WTC11 (cell line): ENCODE measurements at regions not wholly inside any gene's neighbourhood (a gene's known extent, or its start where the extent isn't known, plus 50 kb on each side); places are given as distances from the start of the nearest gene placed in this dataset.
A peak's percentile ranks its signal among the peaks of the same experiment; 100 is the strongest.

Experiments
- ATAC-seq: fragments of 200-7000 bp; cut with Tn5 transposase; 2 replicates; pipeline ENCODE4 v1.10.0; 2021; ENCODE audit warnings: mild to moderate bottlenecking, moderate library complexity
- CTCF ChIA-PET: fragments of 300-600 bp; sonication (Branson Sonifier 250); formaldehyde crosslinking; loops from one replicate; lab custom pipeline; 2021; ENCODE audit warnings: antibody characterized with exemption; lab: Charles Lee
- POLR2A ChIA-PET: fragments of 350-600 bp; sonication (Branson Sonifier 250); formaldehyde crosslinking; loops from one replicate; lab custom pipeline; 2021; ENCODE audit warnings: antibody characterized with exemption; lab: Charles Lee
- DNase-seq: peaks from one replicate; pipeline ENCODE4 v3.0.0; 2021; ENCODE audit warnings: low spot score
- H3K27ac Mint-ChIP-seq: 2 replicates; pipeline ENCODE4 v1.8.0; 2021; ENCODE audit warnings: mixed read lengths
- H3K27me3 Mint-ChIP-seq: 2 replicates; pipeline ENCODE4 v1.8.0; 2021; ENCODE audit warnings: low read depth, mild to moderate bottlenecking, moderate library complexity, mixed read lengths
- H3K36me3 Mint-ChIP-seq: 2 replicates; pipeline ENCODE4 v1.8.0; 2021; ENCODE audit warnings: mixed read lengths
- H3K4me1 Mint-ChIP-seq: 2 replicates; pipeline ENCODE4 v1.8.0; 2022; ENCODE audit warnings: mixed read lengths
- H3K4me3 Mint-ChIP-seq: 2 replicates; pipeline ENCODE4 v1.8.0; 2021; ENCODE audit warnings: mild to moderate bottlenecking, moderate library complexity, mixed read lengths
- H3K9me3 Mint-ChIP-seq: 2 replicates; pipeline ENCODE4 v1.8.0; 2021; ENCODE audit warnings: mixed read lengths
- AFF4 ChIP-seq: sonication (generic); formaldehyde crosslinking; IDR thresholded peaks from 2 replicates; pipeline ENCODE4 v1.8.1; 2023; ENCODE audit warnings: mild to moderate bottlenecking, missing genetic modification reagents, borderline replicate concordance
- CBFB ChIP-seq: sonication (generic); formaldehyde crosslinking; IDR thresholded peaks from 2 replicates; pipeline ENCODE4 v1.8.1; 2022; ENCODE audit warnings: mild to moderate bottlenecking, low read depth, missing genetic modification reagents
- CDX4 ChIP-seq: fragments of 250-450 bp; sonication (Bioruptor Pico); IDR thresholded peaks from 2 replicates; pipeline ENCODE4 v1.9.0; 2021; ENCODE audit warnings: moderate library complexity, mild to moderate bottlenecking, inconsistent platforms, borderline replicate concordance
- CREM ChIP-seq: sonication (generic); formaldehyde crosslinking; IDR thresholded peaks from 2 replicates; pipeline ENCODE4 v1.8.1; 2022; ENCODE audit warnings: mild to moderate bottlenecking, missing genetic modification reagents, moderate library complexity
- ELF4 ChIP-seq: sonication (generic); formaldehyde crosslinking; IDR thresholded peaks from 2 replicates; pipeline ENCODE4 v1.8.1; 2022; ENCODE audit warnings: low read depth, mild to moderate bottlenecking, moderate library complexity, missing genetic modification reagents
- FOXK1 ChIP-seq: sonication (generic); formaldehyde crosslinking; IDR thresholded peaks from 2 replicates; pipeline ENCODE4 v1.8.0; 2022; ENCODE audit warnings: mild to moderate bottlenecking, moderate library complexity, missing genetic modification reagents
- MXD4 ChIP-seq: fragments of 250-450 bp; sonication (Bioruptor Pico); IDR thresholded peaks from 2 replicates; pipeline ENCODE4 v1.8.0; 2021; ENCODE audit warnings: mild to moderate bottlenecking, moderate library complexity, borderline replicate concordance
- MYBL2 ChIP-seq: sonication (generic); formaldehyde crosslinking; IDR thresholded peaks from 2 replicates; pipeline ENCODE4 v1.8.1; 2023; ENCODE audit warnings: mild to moderate bottlenecking, moderate library complexity, missing genetic modification reagents
- NFATC4 ChIP-seq: fragments of 250-450 bp; sonication (Bioruptor Pico); IDR thresholded peaks from 2 replicates; pipeline ENCODE4 v1.9.0; 2021; ENCODE audit warnings: mild to moderate bottlenecking
- OVOL2 ChIP-seq: fragments of 250-450 bp; sonication (Bioruptor Pico); IDR thresholded peaks from 2 replicates; pipeline ENCODE4 v1.9.0; 2021; ENCODE audit warnings: mild to moderate bottlenecking, borderline replicate concordance
- RELA ChIP-seq: sonication (generic); formaldehyde crosslinking; IDR thresholded peaks from 2 replicates; pipeline ENCODE4 v1.8.1; 2022; ENCODE audit warnings: missing genetic modification reagents, mild to moderate bottlenecking, borderline replicate concordance
- SMAD4 ChIP-seq: sonication (generic); formaldehyde crosslinking; IDR thresholded peaks from 2 replicates; pipeline ENCODE4 v1.8.0; 2022; ENCODE audit warnings: mild to moderate bottlenecking, missing genetic modification reagents
- TP53 ChIP-seq: sonication (generic); formaldehyde crosslinking; IDR thresholded peaks from 2 replicates; pipeline ENCODE4 v1.8.1; 2023; ENCODE audit warnings: mild to moderate bottlenecking, missing genetic modification reagents
- USF1 ChIP-seq: sonication (generic); formaldehyde crosslinking; IDR thresholded peaks from 2 replicates; pipeline ENCODE4 v1.8.0; 2022; ENCODE audit warnings: mild to moderate bottlenecking, missing genetic modification reagents
- ZNF232 ChIP-seq: sonication (generic); formaldehyde crosslinking; IDR thresholded peaks from 2 replicates; pipeline ENCODE4 v1.8.0; 2022; ENCODE audit warnings: mild to moderate bottlenecking, missing genetic modification reagents
- ZNF512 ChIP-seq: sonication (generic); formaldehyde crosslinking; IDR thresholded peaks from 2 replicates; pipeline ENCODE4 v1.8.1; 2022; ENCODE audit warnings: missing genetic modification reagents, borderline replicate concordance
- ZSCAN18 ChIP-seq: fragments of 250-450 bp; sonication (Bioruptor Pico); IDR thresholded peaks from 2 replicates; pipeline ENCODE4 v2.1.2; 2022; ENCODE audit warnings: mild to moderate bottlenecking, moderate library complexity

- TF ChIP-seq MYBL2 (no peak), CREM (CRISPR knock-in tag) (no peak), SMAD4 (CRISPR knock-in tag) (no peak), FOXK1 (no peak), MXD4 (CRISPR knock-in tag) (no peak), ZNF512 (CRISPR knock-in tag) (no peak), ELF4 (CRISPR knock-in tag) (no peak), ZNF232 (CRISPR knock-in tag) (no peak), TP53 (CRISPR knock-in tag) (no peak), USF1 (no peak), RELA (CRISPR knock-in tag) (no peak), OVOL2 (CRISPR knock-in tag) (no peak)
- POLR2A ChIA-PET = no interaction called here
These were observed 1712.5 kb upstream of the C9orf72 start for GRCh38 chr9:29285818-29286217.

GRCh38 chr9:29289365-29289764 lies 1716.1 kb upstream of the C9orf72 start:
- POLR2A ChIA-PET = no interaction called here
- Mint-ChIP-seq H3K36me3 (peaks cover 14% of the 10 kb centered on the region), H3K27ac (no peak overlapping the region)
- no peak for ATAC-seq
- no peak for TF ChIP-seq NFATC4
- no peak for TF ChIP-seq AFF4
- no peak for TF ChIP-seq ZSCAN18
- no peak for TF ChIP-seq FOXK1
- no peak for TF ChIP-seq CDX4
- TF ChIP-seq CBFB (CRISPR knock-in tag) = no peak
- TF ChIP-seq, all 79 proteins: peak for 0
- no peak for DNase-seq
- 0 out of 2 replicates have a peak, but pooled peaks cover 3% of the 10 kb centered on the region for H3K4me1 Mint-ChIP-seq
- H3K9me3 Mint-ChIP-seq = peaks cover 19% of the 10 kb centered on the region
- no peaks in the 10 kb centered on the region for H3K27me3 Mint-ChIP-seq
- CTCF ChIA-PET = no interaction called here
- no peak overlapping the region for H3K4me3 Mint-ChIP-seq

More at GRCh38 chr9:29285818-29286217, 1712.5 kb upstream of the C9orf72 start:
- H3K4me1 Mint-ChIP-seq = 0 out of 2 replicates have a peak, but pooled peaks cover 3% of the 10 kb centered on the region
- H3K9me3 Mint-ChIP-seq = no peaks in the 10 kb centered on the region
- no peak overlapping the region for H3K4me3 Mint-ChIP-seq
- H3K36me3 Mint-ChIP-seq = no peaks in the 10 kb centered on the region
- no peak overlapping the region for H3K27ac Mint-ChIP-seq
- H3K27me3 Mint-ChIP-seq = no peaks in the 10 kb centered on the region
- CTCF ChIA-PET = no interaction called here
- ATAC-seq (peak; percentile 85), DNase-seq (no peak)
